HCT116 (cell line): ENCODE measurements at regions not wholly inside any gene's neighbourhood (a gene's known extent, or its start where the extent isn't known, plus 50 kb on each side); places are given as distances from the start of the nearest gene placed in this dataset.

ENCODE experiments used
- ATAC-seq: fragments of 200-7000 bp; cut with Tn5 transposase; 2 replicates; pipeline ENCODE4 v1.9.1; 2020; ENCODE audit warnings: mild to moderate bottlenecking, moderate library complexity
- BruUV-seq: library from RNA; stranded (reverse); fragments of 400-500 nt; replicated peaks from 2 replicates; lab custom pipeline; 2021; lab: Mats Ljungman, UMichigan
- CTCF ChIA-PET: fragments of 300-600 bp; sonication (Branson Sonifier 250); formaldehyde crosslinking; loops from one replicate; lab custom pipeline; 2021; ENCODE audit warnings: antibody characterized with exemption; lab: Charles Lee
- POLR2A ChIA-PET: fragments of 300-600, 350-600 bp; sonication (Branson Sonifier 250); formaldehyde crosslinking; loops from one replicate; lab custom pipeline; 2021; ENCODE audit warnings: antibody characterized with exemption; lab: Charles Lee
- RAD21 ChIA-PET, 2 experiments: fragments of 300-600 bp; sonication (Branson Sonifier 250); formaldehyde crosslinking; loops; one replicate each; lab custom pipeline; 2023; ENCODE audit warnings: low total read pairs in 2 of 2; ENCODE audit not compliant: uncharacterized antibody in 2 of 2, unreplicated experiment in 2 of 2, low non-redundant PET in 1 of 2; lab: Charles Lee
- DNase-seq: peaks from one replicate; pipeline ENCODE4 v3.0.0-alpha.2; 2010; ENCODE audit warnings: low read depth, low spot score
- H2AFZ ChIP-seq: fragments of 200-600 bp; shearing (Covaris generic), sonication (generic); 2 replicates; pipeline ENCODE4 v1.6.1; 2017; ENCODE audit warnings: low read depth, mixed run types, mixed read lengths, antibody characterized with exemption, low read length; ENCODE audit not compliant: poor library complexity, severe bottlenecking
- H3K27ac ChIP-seq: 2 replicates; pipeline ENCODE4 v1.5.1; 2012; ENCODE audit warnings: low read depth, low read length
- H3K27me3 ChIP-seq: fragments of 200-600 bp; sonication (generic); 2 replicates; pipeline ENCODE4 v1.6.1; 2016; ENCODE audit warnings: mixed run types, low read length, mixed read lengths; ENCODE audit not compliant: insufficient read depth
- H3K36me3 ChIP-seq, 2 experiments: fragments of 200-500 bp in 1 of 2; fragments of 200-600 bp in 1 of 2; sonication (Bioruptor generic) in 1 of 2; sonication (generic) in 1 of 2; 2 replicates each; pipeline versions ENCODE4 v1.5.1 to v1.6.1; 2014 to 2016; ENCODE audit warnings: low read length in 2 of 2, inconsistent platforms in 1 of 2, mixed read lengths in 1 of 2, mixed run types in 1 of 2; ENCODE audit not compliant: insufficient read depth in 2 of 2, control insufficient read depth in 1 of 2
- H3K4me1 ChIP-seq, 2 experiments: fragments of 200-600 bp in 1 of 2; sonication (generic) in 1 of 2; 2 replicates each; pipeline versions ENCODE4 v1.5.1 to v1.6.1; 2012 to 2017; ENCODE audit warnings: low read length in 2 of 2, inconsistent platforms in 1 of 2, mild to moderate bottlenecking in 1 of 2, mixed read lengths in 1 of 2, mixed run types in 1 of 2, moderate library complexity in 1 of 2; ENCODE audit not compliant: insufficient read depth in 2 of 2, control insufficient read depth in 1 of 2
- H3K4me2 ChIP-seq: fragments of 200-600 bp; sonication (generic); 2 replicates; pipeline ENCODE4 v1.6.1; 2017; ENCODE audit warnings: mixed run types, low read length, mixed read lengths
- H3K4me3 ChIP-seq, 2 experiments: fragments of 200-600 bp in 1 of 2; sonication (generic) in 1 of 2; replicated peaks in 1 of 2; 2 replicates each; pipeline ENCODE4 v1.5.1; 2011 to 2016; ENCODE audit warnings: low read length in 2 of 2, control low read depth in 1 of 2, low read depth in 1 of 2, mild to moderate bottlenecking in 1 of 2, mixed read lengths in 1 of 2, mixed run types in 1 of 2
- H3K79me2 ChIP-seq: fragments of 200-600 bp; sonication (generic); 2 replicates; pipeline ENCODE4 v1.6.1; 2017; ENCODE audit warnings: mild to moderate bottlenecking, mixed run types, low read length, moderate library complexity, mixed read lengths; ENCODE audit not compliant: insufficient read depth
- H3K9ac ChIP-seq: fragments of 200-600 bp; sonication (generic); 2 replicates; pipeline ENCODE4 v1.6.1; 2016; ENCODE audit warnings: low read length, mixed read lengths
- H3K9me2 ChIP-seq: fragments of 200-600 bp; sonication (generic), shearing (Covaris generic); 2 replicates; pipeline ENCODE4 v1.6.1; 2017; ENCODE audit warnings: mixed run types, mild to moderate bottlenecking, moderate library complexity; ENCODE audit not compliant: insufficient read depth
- H3K9me3 ChIP-seq, 2 experiments: fragments of 200-500 bp in 1 of 2; fragments of 200-600 bp in 1 of 2; sonication (Bioruptor generic) in 1 of 2; sonication (generic) in 1 of 2; 2 replicates each; pipeline ENCODE4 v1.6.1; 2014 to 2017; ENCODE audit warnings: low read length in 2 of 2, mixed read lengths in 2 of 2, inconsistent platforms in 1 of 2, low read depth in 1 of 2, mild to moderate bottlenecking in 1 of 2, mixed run types in 1 of 2, moderate library complexity in 1 of 2; ENCODE audit not compliant: control insufficient read depth in 1 of 2, insufficient read depth in 1 of 2
- H4K20me1 ChIP-seq: fragments of 200-600 bp; sonication (generic), shearing (Covaris generic); 2 replicates; pipeline ENCODE4 v1.6.1; 2017; ENCODE audit warnings: mixed run types, mild to moderate bottlenecking, moderate library complexity; ENCODE audit not compliant: insufficient read depth
- ATF3 ChIP-seq: IDR thresholded peaks from 2 replicates; pipeline ENCODE4 v1.6.1; 2012
- CBX3 ChIP-seq: IDR thresholded peaks from 2 replicates; pipeline ENCODE4 v1.6.1; 2012; ENCODE audit warnings: low read depth
- CEBPB ChIP-seq: IDR thresholded peaks from 2 replicates; pipeline ENCODE4 v1.6.1; 2012; ENCODE audit warnings: low read depth
- EGR1 ChIP-seq: IDR thresholded peaks from 2 replicates; pipeline ENCODE4 v1.6.1; 2012; ENCODE audit warnings: low read depth
- ELF1 ChIP-seq: IDR thresholded peaks from 2 replicates; pipeline ENCODE4 v1.6.1; 2012; ENCODE audit warnings: low read depth, borderline replicate concordance
- FOSL1 ChIP-seq: IDR thresholded peaks from 2 replicates; pipeline ENCODE4 v1.6.1; 2012; ENCODE audit warnings: low read depth
- JUND ChIP-seq: IDR thresholded peaks from 2 replicates; pipeline ENCODE4 v1.6.1; 2012
- POLR2A ChIP-seq: IDR thresholded peaks from 2 replicates; pipeline ENCODE4 v1.7.0; 2011; ENCODE audit warnings: borderline replicate concordance; ENCODE audit not compliant: insufficient read depth, insufficient read length; ENCODE audit errors: extremely low read depth
- POLR2AphosphoS5 ChIP-seq: IDR thresholded peaks from 2 replicates; pipeline ENCODE4 v1.6.1; 2011; ENCODE audit warnings: mild to moderate bottlenecking, low read depth, low read length, moderate library complexity
- RAD21 ChIP-seq: IDR thresholded peaks from 2 replicates; pipeline ENCODE4 v1.6.1; 2012; ENCODE audit warnings: low read depth, mild to moderate bottlenecking
- SIN3A ChIP-seq: IDR thresholded peaks from 2 replicates; pipeline ENCODE4 v1.6.1; 2012; ENCODE audit warnings: low read depth
- SP1 ChIP-seq: IDR thresholded peaks from 2 replicates; pipeline ENCODE4 v1.6.1; 2012; ENCODE audit warnings: low read depth
- SRF ChIP-seq: IDR thresholded peaks from 2 replicates; pipeline ENCODE4 v1.6.1; 2012; ENCODE audit warnings: low read depth
- TCF7L2 ChIP-seq: IDR thresholded peaks from 2 replicates; pipeline ENCODE4 v1.7.0; 2011; ENCODE audit warnings: borderline replicate concordance, inconsistent platforms; ENCODE audit not compliant: insufficient read depth, insufficient read length; ENCODE audit errors: extremely low read depth
- YY1 ChIP-seq: IDR thresholded peaks from 2 replicates; pipeline ENCODE4 v1.6.1; 2011; ENCODE audit warnings: low read length, low read depth, moderate library complexity, mild to moderate bottlenecking; ENCODE audit not compliant: insufficient replicate concordance; ENCODE audit errors: extremely low read depth
- ZFX ChIP-seq: fragments of 450-650 bp; IDR thresholded peaks from 2 replicates; pipeline ENCODE4 v1.6.1; 2017
- intact Hi-C: fragments of 100-400 bp; cut with micrococcal nuclease; formaldehyde crosslinking; loops from 2 replicates; pipeline ENCODE4 v1.10.0; 2022
- TF ChIP-seq, protein P1 (sequence below): IDR thresholded peaks from 2 replicates; pipeline ENCODE4 v1.6.1; 2012; ENCODE audit warnings: low read depth
- TF ChIP-seq, protein P2 (sequence below), 3 experiments: fragments of 200-600 bp in 1 of 3; sonication (generic) in 1 of 3; IDR thresholded peaks in 2 of 3; conservative IDR thresholded peaks in 1 of 3; 2 replicates each; pipeline ENCODE4 v1.5.1; 2012 to 2017; ENCODE audit warnings: low read depth in 2 of 3, low read length in 2 of 3, antibody characterized with exemption in 1 of 3, borderline replicate concordance in 1 of 3, control low read depth in 1 of 3, mild to moderate bottlenecking in 1 of 3, mixed read lengths in 1 of 3, mixed run types in 1 of 3, moderate library complexity in 1 of 3; ENCODE audit not compliant: insufficient read depth in 1 of 3
- TF ChIP-seq, protein P3 (sequence below): IDR thresholded peaks from 2 replicates; pipeline ENCODE4 v1.6.1; 2011; ENCODE audit warnings: mild to moderate bottlenecking, low read length, moderate library complexity; ENCODE audit not compliant: insufficient replicate concordance; ENCODE audit errors: extremely low read depth

GRCh38 chr16:59634951-59635350 is 900.8 kb upstream of the GOT2 start:
- intact Hi-C loops, result no loop called here
- H3K4me3 ChIP-seq, result no peak overlapping the region
- CTCF ChIA-PET, result no interaction called here

More at GRCh38 chr16:59634951-59635350, 900.8 kb upstream of the GOT2 start:
- no peaks in the 10 kb centered on the region for H3K4me1 ChIP-seq
- no peak overlapping the region for H3K27ac ChIP-seq
- H3K9ac ChIP-seq, result no peak overlapping the region
- TF ChIP-seq TCF7L2 (no peak), EGR1 (no peak), CEBPB (no peak), SP1 (no peak), ATF3 (no peak), RAD21 (no peak), FOSL1 (no peak), CBX3 (no peak), JUND (no peak), ZFX (no peak), YY1 (no peak), POLR2AphosphoS5 (no peak), SRF (no peak), SIN3A (no peak), POLR2A (no peak), ELF1 (no peak)
- TF ChIP-seq, protein P1, sequence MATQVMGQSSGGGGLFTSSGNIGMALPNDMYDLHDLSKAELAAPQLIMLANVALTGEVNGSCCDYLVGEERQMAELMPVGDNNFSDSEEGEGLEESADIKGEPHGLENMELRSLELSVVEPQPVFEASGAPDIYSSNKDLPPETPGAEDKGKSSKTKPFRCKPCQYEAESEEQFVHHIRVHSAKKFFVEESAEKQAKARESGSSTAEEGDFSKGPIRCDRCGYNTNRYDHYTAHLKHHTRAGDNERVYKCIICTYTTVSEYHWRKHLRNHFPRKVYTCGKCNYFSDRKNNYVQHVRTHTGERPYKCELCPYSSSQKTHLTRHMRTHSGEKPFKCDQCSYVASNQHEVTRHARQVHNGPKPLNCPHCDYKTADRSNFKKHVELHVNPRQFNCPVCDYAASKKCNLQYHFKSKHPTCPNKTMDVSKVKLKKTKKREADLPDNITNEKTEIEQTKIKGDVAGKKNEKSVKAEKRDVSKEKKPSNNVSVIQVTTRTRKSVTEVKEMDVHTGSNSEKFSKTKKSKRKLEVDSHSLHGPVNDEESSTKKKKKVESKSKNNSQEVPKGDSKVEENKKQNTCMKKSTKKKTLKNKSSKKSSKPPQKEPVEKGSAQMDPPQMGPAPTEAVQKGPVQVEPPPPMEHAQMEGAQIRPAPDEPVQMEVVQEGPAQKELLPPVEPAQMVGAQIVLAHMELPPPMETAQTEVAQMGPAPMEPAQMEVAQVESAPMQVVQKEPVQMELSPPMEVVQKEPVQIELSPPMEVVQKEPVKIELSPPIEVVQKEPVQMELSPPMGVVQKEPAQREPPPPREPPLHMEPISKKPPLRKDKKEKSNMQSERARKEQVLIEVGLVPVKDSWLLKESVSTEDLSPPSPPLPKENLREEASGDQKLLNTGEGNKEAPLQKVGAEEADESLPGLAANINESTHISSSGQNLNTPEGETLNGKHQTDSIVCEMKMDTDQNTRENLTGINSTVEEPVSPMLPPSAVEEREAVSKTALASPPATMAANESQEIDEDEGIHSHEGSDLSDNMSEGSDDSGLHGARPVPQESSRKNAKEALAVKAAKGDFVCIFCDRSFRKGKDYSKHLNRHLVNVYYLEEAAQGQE, result no peak
- TF ChIP-seq, protein P2, sequence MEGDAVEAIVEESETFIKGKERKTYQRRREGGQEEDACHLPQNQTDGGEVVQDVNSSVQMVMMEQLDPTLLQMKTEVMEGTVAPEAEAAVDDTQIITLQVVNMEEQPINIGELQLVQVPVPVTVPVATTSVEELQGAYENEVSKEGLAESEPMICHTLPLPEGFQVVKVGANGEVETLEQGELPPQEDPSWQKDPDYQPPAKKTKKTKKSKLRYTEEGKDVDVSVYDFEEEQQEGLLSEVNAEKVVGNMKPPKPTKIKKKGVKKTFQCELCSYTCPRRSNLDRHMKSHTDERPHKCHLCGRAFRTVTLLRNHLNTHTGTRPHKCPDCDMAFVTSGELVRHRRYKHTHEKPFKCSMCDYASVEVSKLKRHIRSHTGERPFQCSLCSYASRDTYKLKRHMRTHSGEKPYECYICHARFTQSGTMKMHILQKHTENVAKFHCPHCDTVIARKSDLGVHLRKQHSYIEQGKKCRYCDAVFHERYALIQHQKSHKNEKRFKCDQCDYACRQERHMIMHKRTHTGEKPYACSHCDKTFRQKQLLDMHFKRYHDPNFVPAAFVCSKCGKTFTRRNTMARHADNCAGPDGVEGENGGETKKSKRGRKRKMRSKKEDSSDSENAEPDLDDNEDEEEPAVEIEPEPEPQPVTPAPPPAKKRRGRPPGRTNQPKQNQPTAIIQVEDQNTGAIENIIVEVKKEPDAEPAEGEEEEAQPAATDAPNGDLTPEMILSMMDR (IDR thresholded peaks at IDR 0.05 in 2 of 3, conservative IDR thresholded peaks at IDR 0.05 in 1 of 3; ENCODE audit: borderline replicate concordance in 1 of 3, insufficient read depth in 1 of 3, low read depth in 2 of 3, low read length in 2 of 3), result no peak
- TF ChIP-seq, protein P3, sequence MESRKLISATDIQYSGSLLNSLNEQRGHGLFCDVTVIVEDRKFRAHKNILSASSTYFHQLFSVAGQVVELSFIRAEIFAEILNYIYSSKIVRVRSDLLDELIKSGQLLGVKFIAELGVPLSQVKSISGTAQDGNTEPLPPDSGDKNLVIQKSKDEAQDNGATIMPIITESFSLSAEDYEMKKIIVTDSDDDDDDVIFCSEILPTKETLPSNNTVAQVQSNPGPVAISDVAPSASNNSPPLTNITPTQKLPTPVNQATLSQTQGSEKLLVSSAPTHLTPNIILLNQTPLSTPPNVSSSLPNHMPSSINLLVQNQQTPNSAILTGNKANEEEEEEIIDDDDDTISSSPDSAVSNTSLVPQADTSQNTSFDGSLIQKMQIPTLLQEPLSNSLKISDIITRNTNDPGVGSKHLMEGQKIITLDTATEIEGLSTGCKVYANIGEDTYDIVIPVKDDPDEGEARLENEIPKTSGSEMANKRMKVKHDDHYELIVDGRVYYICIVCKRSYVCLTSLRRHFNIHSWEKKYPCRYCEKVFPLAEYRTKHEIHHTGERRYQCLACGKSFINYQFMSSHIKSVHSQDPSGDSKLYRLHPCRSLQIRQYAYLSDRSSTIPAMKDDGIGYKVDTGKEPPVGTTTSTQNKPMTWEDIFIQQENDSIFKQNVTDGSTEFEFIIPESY, result no peak
- no peak overlapping the region for H2AFZ ChIP-seq
- H3K36me3 ChIP-seq, result no peaks in the 10 kb centered on the region
- no peaks in the 10 kb centered on the region for H3K9me2 ChIP-seq
- peaks cover 3 to 23% of the 10 kb centered on the region in 2 experiments; a peak in 2 of 4 replicates for H3K9me3 ChIP-seq
- no TSS peak for BruUV-seq
- H3K27me3 ChIP-seq, result no peaks in the 10 kb centered on the region
- H3K4me2 ChIP-seq, result no peak overlapping the region
- no peaks in the 10 kb centered on the region for H4K20me1 ChIP-seq
- POLR2A ChIA-PET, result no interaction called here
- DNase-seq (no peak), ATAC-seq (no peak)
- RAD21 ChIA-PET, result no interaction called here
- no peaks in the 10 kb centered on the region for H3K79me2 ChIP-seq
